ENCODE measurements at regions not wholly inside any gene's neighbourhood (a gene's known extent, or its start where the extent isn't known, plus 50 kb on each side); places are given as distances from the start of the nearest gene placed in this dataset.

DNA sequence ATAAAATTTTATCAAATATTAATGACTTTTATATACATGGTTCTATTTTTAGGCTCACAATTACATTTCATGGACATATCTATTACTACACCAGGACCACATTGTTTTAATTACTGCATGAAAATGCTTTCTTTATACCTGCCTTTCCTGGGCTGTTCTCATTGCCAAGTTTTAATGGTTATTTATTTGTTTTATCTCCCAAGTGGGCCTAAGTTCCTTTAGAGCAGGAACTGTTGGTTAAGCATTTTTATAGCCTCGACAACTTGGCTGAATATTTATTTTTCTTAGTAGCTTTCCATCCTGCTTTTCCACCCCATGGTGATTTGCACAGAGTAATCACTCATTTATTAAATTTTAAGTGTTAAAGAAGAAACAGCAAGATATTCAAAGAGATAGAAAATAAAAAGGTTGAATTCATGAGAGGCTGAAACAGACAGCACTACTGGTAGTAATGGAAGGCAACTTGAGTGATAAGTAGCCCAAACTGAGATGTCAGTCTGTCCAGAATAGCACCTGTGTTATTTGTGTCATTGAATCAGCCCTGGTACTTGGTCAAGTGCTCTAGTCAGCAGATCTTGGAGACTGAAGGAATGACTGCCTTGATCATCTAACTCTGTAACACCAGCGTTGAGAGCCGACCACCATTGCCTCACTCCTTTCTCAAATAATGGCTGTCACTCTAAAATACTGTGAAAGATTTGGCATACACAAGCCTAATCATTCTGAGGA, 119.1 kb upstream of the EGLN3 start:
- DNase-seq = no peak
- in situ Hi-C loops (cut with MboI; ENCODE audit: low pct_unique_long_range_greater_than_20kb, low sequenced_read_pairs) = no loop called here

DNA sequence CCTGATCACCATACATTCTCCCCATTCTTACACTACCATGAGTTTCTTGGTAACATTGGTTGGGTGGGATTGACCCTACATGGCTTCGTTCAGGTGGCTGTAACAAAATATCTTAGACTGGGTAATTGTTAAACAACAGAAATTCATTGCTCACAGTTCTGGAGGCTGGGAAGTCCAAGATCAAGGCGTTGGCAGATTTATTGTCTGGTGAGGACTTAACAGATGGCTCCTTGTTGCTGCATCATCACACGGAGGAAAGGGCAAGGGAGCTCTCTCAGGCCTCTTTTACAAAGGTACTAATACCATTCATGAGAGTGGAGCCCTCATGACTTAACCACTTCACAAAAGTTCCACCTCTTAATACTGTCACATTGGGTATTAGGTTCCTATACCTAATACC, 116.7 kb upstream of the EGLN3 start:
- in situ Hi-C loops (cut with MboI; ENCODE audit: low pct_unique_long_range_greater_than_20kb, low sequenced_read_pairs) = no loop called here
- no peak for DNase-seq

DNA sequence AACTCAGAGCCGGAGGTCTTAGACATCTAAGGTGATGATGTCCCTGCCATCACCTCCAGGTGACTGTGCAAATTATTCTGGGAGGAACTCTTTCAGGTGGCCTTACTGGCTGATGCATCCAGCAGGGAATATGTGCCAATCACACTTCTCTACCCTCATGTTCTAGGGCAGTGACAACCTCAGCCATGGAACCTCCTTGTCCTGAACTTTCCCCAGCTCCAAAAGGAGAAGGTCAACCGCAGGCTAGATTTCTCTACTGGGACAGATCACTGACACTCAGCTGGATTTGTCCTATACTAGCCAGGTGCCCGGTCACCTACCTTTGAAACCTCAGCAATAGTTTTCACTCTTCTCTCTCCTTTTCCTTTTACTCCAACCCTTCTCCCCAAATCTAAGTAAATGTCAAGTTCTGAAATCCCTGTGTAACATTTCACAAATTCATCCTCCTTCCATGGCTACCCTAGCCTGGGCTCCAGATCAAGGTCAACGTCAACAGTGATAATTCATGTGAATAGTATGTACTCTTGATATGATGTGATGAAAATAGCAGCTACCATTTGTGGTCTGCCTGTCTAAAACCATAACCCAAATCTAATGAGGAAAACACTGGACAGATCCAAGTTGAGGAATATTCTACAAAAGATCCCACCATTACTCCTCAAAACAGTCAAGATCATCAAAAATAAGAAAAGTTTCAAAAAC, 115.0 kb upstream of the EGLN3 start:
- in situ Hi-C loops (cut with MboI; ENCODE audit: low pct_unique_long_range_greater_than_20kb, low sequenced_read_pairs) = no loop called here
- no peak for DNase-seq

DNA sequence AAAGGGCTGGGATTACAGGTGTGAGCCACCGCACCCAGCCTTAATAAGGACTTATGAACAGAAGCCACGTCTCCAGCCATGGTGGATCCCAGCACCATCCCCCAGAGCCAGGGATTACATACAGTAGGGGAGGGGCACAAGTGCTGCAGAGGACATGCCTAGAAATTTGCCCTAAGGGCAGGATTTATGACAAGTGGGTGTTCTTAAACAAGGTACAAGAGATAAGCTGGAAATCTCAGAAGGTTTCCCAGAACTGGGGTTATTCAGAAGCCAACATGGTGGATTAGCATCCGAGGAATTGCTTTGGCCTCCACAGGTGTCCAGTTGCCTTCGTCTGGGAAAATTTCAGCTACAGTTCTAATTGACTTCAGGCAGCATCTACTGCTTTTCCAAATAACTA, 114.4 kb upstream of the EGLN3 start:
- DNase-seq = no peak
- in situ Hi-C loops (cut with MboI; ENCODE audit: low pct_unique_long_range_greater_than_20kb, low sequenced_read_pairs) = no loop called here

DNA sequence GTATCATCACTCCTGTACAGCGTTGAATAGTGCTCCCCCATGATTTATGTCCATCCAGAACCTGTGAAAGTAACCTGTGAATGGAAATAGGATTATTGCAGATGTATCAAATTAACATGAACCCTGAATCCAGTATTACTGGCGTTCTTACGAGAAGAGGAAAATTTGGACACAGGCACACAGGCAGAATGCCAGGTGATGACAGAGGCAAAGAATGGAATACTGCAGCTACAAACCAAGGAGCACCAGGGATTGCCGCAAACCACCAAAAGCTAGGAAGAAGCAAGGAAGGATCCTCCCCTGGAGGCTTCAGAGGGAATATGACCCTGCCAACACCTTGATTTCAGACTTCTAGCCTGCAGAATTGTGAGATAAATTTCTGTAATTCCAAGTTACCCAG, 113.5 kb upstream of the EGLN3 start:
- DNase-seq = no peak
- in situ Hi-C loops (cut with MboI; ENCODE audit: low pct_unique_long_range_greater_than_20kb, low sequenced_read_pairs) = no loop called here

DNA sequence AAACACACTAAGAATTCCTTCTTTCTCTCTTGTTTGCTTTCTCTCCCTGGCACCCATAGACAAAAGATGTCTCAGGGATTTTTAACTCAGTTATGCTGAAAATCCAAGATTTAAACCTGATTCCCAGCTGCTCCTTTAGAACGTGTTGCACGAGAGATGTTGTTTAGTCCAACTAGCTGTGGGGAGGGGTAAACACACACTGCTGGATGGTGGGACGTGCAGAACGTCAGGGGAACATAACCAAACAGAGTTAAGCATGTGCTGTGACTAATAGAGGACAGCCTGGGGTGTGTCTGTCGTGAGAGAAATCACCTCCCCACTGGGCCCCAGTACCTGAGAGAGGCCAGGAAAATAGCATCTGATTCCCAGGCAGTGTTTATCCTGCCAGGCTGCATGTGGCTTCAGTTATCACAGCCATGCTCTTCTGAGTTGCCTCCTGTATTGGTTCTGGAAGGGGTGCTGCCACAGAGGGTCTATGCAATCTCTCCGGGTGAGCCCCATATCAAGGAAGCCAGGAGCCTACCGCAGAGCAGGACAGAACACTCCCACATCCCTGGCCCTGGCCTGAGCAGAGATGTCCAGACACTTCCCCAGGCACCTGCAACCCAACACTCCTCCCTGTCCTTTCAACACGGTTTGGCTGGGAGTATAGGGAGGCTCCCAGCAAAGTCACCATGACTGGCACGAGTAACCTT, 112.7 kb upstream of the EGLN3 start:
- in situ Hi-C loops (cut with MboI; ENCODE audit: low pct_unique_long_range_greater_than_20kb, low sequenced_read_pairs) = no loop called here
- no peak for DNase-seq

DNA sequence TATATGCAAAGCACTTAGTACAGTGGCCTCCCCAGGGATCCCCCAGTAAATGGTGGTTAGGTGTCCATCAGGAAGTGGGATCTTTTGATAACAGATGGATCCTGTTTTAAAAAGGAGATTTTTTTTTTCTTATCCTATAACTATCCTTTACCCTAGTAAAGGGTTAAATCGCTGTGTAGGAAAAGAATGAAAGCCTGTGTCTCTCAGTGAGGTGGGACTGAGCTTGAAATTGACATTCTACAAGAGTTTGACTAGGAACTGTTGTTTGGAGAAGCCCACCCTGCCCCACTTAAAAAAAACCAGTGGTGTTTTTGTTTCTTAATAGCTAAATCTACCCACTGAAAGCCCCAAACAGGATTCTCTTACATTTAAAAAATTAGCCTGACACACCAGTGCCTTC, 112.2 kb upstream of the EGLN3 start:
- DNase-seq = no peak
- in situ Hi-C loops (cut with MboI; ENCODE audit: low pct_unique_long_range_greater_than_20kb, low sequenced_read_pairs) = no loop called here

DNA sequence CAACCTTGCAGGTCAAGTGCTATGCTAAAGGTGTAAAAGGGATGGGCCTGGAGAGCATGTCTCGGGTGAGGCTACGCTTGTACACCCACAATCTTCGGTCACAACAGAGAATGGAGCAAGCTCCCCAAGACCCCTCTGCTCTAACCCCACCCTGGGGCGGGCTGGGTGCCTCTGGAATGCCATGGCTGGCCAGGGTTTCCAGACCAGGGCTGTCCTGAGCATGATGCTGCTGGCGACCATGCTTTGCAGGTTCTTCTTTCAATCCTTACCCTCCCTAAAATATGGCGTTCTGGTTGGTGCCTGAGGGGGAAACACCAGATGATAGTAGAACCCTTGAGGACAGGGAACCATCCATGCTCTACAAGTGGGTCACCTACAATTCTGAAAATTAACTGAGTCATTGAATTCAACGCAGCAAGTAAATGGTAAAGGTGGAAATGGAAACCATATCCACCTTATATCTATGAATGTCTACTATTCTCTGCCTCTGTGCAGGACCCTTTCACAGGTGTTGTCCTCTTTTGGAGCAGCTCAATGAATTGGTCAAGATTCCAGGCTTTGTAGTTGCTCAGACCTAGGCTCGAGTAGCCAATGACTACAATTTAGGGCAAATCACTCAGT, 111.6 kb upstream of the EGLN3 start:
- in situ Hi-C loops (cut with MboI; ENCODE audit: low pct_unique_long_range_greater_than_20kb, low sequenced_read_pairs) = no loop called here
- no peak for DNase-seq

DNA sequence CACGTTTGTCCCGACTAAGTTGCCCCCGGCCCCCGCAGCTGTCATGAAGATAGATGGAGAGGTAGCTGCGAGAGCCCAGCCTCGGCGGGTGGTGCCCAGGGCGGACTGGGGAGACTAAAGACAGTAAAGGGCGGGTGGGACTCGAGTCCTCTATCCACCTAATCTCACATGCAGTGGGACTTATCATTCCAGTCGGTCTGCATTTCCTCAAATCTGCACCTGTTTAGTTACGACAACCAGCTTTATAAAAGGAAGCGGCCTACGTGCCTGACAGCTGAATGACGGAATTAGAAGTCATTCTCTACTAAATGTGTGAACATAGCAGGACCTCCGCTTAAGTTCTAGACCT, 109.8 kb upstream of the EGLN3 start:
- in situ Hi-C loops (cut with MboI; ENCODE audit: low pct_unique_long_range_greater_than_20kb, low sequenced_read_pairs) = no loop called here
- no peak for DNase-seq

DNA sequence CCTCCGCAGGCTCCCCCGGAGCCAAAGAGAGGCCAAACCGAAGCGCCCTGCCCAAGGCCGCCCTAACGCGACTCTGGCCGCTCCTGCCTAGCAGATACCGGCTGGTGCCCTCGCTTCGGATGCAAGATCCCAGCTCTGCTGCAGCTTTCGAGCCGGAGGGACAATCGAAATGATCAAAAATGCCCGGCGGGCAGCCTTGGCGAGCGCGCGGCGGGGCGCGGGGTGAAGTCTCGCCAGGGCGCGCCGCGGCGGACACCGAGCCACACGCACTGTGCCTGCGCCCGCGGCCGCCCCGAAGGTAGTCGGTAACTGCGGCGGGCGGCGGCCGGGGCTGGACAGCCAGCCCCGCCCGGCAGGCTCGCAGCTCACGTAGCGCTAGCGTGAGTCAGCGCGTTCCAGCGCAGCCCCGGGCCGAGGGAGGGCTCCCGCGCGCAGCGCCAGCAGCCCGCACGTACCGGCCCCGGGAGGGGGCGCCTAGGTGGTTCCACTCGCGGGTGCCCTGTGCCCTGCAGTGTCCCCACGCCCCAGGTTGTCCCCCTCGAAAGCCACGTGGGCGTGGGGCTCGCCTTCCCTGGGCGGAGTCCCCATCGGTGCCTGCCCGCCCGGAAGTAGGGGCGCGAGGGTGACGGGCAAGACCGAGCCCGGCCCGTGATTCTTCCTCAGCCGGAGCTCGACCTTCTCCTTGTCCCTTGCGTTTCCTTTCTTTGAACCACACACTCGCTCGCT, 109.2 kb upstream of the EGLN3 start:
- no peak for DNase-seq
- in situ Hi-C loops (cut with MboI; ENCODE audit: low pct_unique_long_range_greater_than_20kb, low sequenced_read_pairs) = no loop called here

DNA sequence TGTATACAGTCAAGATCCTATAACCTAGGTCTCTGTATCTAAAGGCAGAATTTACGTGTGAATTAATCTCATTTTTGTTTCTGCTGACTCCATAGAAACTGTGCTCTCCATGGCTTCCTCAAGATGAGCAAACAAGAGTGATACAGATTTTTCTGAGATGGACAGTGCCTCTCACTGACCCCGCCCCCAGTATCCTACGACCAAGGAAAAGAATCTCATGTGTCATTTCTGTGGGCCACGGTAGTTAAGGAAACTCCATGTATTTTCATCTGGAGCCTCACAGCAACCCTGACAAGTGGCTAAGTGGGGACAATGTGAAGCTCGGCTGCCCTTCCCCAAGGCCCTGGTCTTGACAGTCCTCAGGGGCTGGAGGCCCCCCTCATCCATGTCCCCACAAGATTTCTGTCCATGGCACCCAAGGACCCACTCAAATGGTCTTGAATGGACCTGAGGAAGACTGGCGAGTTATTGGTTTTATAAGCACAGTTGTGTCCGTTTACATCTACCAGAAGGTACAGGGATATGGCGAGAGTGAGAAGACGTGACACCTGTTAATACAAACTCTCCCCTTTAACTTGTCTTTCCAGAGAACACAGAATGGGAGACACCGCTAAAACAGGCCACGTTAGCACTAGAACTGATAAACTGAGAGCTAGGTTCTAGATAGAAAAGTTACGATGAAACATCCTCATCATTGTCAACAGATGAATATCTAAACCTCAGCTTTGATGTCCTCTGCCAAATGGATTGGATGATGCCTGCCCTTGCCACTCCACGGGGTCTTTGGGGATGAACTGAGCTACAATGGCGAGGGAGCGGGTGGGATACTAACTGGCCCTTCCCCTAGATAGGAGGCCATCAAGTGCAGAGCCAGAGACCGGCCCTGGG, 108.4 kb upstream of the EGLN3 start:
- no peak for DNase-seq
- in situ Hi-C loops (cut with MboI; ENCODE audit: low pct_unique_long_range_greater_than_20kb, low sequenced_read_pairs) = no loop called here

DNA sequence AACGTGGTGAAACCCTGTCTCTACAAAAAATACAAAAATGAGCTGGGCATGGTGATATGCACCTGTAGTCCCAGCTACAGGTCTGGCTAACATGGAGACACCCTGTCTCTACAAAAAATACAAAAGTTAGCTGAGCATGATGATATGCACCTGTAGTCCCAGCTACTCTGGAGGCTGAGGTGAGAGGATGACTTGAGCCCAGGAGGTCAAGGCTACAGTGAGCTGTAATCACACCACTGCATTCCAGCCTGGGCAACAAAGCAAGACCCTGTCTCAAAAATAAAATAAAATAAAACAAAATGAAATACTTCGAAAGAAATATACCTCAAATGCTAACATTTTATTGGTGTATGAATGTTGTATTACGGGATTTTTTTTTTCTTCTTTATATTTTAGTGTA, 107.6 kb upstream of the EGLN3 start:
- no peak for DNase-seq
- in situ Hi-C loops (cut with MboI; ENCODE audit: low pct_unique_long_range_greater_than_20kb, low sequenced_read_pairs) = no loop called here

DNA sequence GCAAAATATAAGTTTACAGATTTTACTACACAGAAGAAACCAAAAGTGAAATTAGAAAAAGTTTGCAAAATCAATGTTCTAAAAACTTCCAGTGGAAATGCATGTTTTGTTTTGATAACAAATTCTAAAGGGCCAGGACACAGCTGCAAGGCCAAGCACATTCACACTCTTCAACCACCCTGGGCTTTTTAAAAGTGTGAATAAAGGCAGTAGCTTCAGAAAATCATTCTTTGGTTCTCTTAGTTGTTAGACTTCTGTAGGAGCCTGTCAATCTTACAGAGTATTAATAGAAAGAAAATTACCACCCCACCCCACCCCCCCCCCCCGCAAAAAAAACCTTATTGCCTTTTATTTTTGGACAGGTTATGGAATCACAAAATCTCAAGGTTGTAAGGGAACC, 105.2 kb upstream of the EGLN3 start:
- DNase-seq = no peak
- in situ Hi-C loops (cut with MboI; ENCODE audit: low pct_unique_long_range_greater_than_20kb, low sequenced_read_pairs) = no loop called here

DNA sequence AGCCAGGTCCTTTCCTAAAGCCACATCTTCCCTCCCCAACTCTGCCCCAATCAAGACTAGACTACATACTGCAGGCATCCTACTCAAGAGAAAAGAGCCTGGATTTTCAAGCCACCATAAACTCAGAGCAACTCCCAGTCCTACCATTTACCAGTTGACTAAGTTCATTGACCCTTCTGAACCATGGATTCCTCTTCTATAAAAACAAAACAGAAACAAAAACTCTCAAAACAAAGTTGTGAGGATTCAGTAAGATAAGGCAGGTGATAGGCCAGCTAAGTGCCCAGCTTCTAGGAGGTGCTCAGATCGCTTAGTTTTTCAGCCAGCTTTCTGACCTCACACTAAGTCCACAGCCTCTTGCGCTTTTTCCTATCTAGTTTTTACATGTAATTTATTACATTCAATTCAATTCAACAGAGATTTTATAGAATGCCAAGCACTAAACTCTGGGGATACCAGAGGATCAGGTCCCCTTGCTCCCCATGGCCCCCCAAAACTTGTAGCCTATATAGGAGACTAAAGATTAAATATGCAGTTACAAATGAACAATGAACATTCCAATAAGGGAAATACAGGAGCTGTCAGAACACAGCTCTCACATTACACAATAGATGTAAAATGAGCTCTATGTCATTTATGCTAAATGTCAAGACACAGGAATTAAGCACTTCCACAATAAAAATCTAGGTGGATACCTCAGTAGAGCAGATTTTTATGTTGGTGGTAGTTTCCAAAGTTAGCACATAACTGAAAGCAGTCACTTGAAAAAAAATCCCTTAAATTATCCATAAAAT, 104.5 kb upstream of the EGLN3 start:
- DNase-seq = no peak
- in situ Hi-C loops (cut with MboI; ENCODE audit: low pct_unique_long_range_greater_than_20kb, low sequenced_read_pairs) = no loop called here

DNA sequence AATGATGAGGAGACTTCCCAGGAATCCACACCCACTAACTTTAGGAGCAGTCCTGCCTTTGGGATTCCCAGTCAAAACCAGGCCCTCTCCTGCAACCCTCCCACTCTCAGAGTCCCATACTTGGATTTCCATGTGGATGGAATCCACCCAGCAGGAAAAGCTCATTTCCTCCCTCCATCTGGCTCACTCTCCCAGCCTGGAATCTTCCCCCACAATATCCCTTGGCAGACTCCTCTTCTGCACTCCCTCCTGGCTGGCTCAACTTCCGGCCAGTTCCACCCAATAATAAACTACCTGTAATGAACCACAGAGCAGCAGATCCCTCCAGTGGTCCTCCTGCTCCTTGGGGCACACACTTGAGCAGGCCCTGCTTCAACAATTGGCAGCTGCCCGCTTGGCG, 102.8 kb upstream of the EGLN3 start:
- in situ Hi-C loops (cut with MboI; ENCODE audit: low pct_unique_long_range_greater_than_20kb, low sequenced_read_pairs) = no loop called here
- DNase-seq = no peak

DNA sequence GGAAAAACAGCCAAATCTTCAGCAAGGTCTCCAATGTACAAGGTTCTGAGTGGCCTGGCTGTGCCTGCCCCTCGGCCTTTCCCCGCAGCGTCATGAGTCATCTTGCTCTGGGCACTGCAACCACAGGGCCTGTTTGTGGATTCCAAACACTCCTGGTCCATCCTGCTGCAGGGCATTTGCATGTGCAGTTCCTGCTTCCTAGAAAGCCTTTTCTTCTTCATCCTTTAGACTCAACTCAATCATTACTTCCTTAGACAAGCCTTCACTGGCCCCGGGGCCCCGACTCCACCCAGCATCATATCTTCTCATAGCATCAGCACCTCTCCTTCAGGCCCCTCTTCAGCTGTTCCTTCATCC, 101.8 kb upstream of the EGLN3 start:
- no peak for DNase-seq

DNA sequence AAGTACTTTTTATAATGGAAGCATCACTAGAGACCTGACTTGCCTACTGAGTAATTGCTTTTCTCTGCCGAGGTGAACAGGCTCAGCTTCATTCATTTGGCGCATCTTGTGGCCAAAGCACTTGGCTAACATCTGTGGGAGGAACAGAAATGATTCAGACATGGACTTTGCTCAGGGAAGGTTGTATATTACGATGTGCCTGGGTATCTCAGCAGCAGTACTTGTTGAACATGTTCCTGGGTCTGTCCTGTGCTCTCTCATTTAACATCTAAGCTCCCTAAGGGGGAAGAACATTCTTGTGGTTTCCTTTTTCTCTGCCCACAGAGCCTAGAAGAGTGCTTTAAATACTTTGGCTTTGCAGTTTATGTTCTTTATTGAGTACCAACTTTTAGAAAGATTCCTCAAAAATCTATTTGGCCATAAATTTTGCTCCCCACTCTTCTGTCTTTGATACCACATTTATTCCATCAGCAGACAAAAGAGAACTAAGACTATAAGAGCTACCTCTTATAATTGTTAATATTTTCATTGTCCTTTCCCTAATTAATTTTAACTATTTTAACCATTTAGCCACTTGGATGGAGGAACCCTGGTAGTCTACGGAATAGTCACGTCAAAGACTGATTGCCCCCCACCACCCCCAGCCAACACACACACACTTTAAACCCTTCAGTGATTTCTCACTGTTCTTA, 101.2 kb upstream of the EGLN3 start:
- in situ Hi-C loops (cut with MboI; ENCODE audit: low pct_unique_long_range_greater_than_20kb, low sequenced_read_pairs) = no loop called here
- DNase-seq = peak; percentile 46

More for the DNA sequence above, 101.8 kb upstream of the EGLN3 start:
- in situ Hi-C loops (cut with MboI; ENCODE audit: low pct_unique_long_range_greater_than_20kb, low sequenced_read_pairs) = no loop called here

Data from KBM-7 (cell line).